Type B pancreatic cell (in vitro differentiated cells): ENCODE measurements at regions not wholly inside any gene's neighbourhood (a gene's known extent, or its start where the extent isn't known, plus 50 kb on each side); places are given as distances from the start of the nearest gene placed in this dataset.

Experiments used
- DNase-seq: peaks from one replicate; pipeline ENCODE4 v3.0.0; 2021; ENCODE audit warnings: mixed read lengths; ENCODE audit not compliant: unreplicated experiment; ENCODE audit errors: extremely low spot score
- H3K27ac Mint-ChIP-seq: 2 replicates; pipeline ENCODE4 v1.8.0; 2021; ENCODE audit warnings: mild to moderate bottlenecking, mixed read lengths
- H3K27me3 Mint-ChIP-seq: 2 replicates; pipeline ENCODE4 v1.8.0; 2021; ENCODE audit warnings: mixed read lengths
- H3K36me3 Mint-ChIP-seq: 2 replicates; pipeline ENCODE4 v1.8.0; 2021; ENCODE audit warnings: mixed read lengths
- H3K4me1 Mint-ChIP-seq: one replicate; pipeline ENCODE4 v1.8.0; 2021; ENCODE audit warnings: mixed read lengths; ENCODE audit not compliant: unreplicated experiment
- H3K4me3 Mint-ChIP-seq: 2 replicates; pipeline ENCODE4 v1.8.0; 2021; ENCODE audit warnings: mild to moderate bottlenecking, mixed read lengths
- H3K9me3 Mint-ChIP-seq: 2 replicates; pipeline ENCODE4 v1.8.0; 2021; ENCODE audit warnings: mixed read lengths
- CTCF ChIP-seq: fragments of 200-600 bp; sonication (generic); conservative IDR thresholded peaks from 2 replicates; pipeline ENCODE4 v1.5.0; 2021; ENCODE audit warnings: antibody characterized with exemption, mild to moderate bottlenecking

GRCh38 chr10:70978816-70979480 is 90.6 kb upstream of the PCBD1 start:
- TF ChIP-seq CTCF = no peak
- H3K36me3 Mint-ChIP-seq = no peaks in the 10 kb centered on the region
- H3K9me3 Mint-ChIP-seq = peaks cover 4% of the 10 kb centered on the region
- no peak for DNase-seq
- H3K27ac Mint-ChIP-seq = no peak overlapping the region
- no peak overlapping the region for H3K4me3 Mint-ChIP-seq
- peaks cover 4% of the 10 kb centered on the region for H3K4me1 Mint-ChIP-seq
- peaks cover 22% of the 10 kb centered on the region for H3K27me3 Mint-ChIP-seq

GRCh38 chr10:70980687-70981086 is 92.3 kb upstream of the PCBD1 start:
- Mint-ChIP-seq H3K4me3 (no peak overlapping the region), H3K9me3 (peaks cover 4% of the 10 kb centered on the region), H3K4me1 (peaks cover 4% of the 10 kb centered on the region), H3K27ac (no peak overlapping the region), H3K36me3 (no peaks in the 10 kb centered on the region), H3K27me3 (peaks cover 13% of the 10 kb centered on the region)
- DNase-seq = no peak
- TF ChIP-seq CTCF = no peak

- Mint-ChIP-seq H3K36me3 (no peaks in the 10 kb centered on the region), H3K27me3 (peaks cover 8% of the 10 kb centered on the region)
These were observed 92.9 kb upstream of the PCBD1 start for GRCh38 chr10:70981171-70981836.

GRCh38 chr10:70981936-70982335 is 93.6 kb upstream of the PCBD1 start:
- Mint-ChIP-seq H3K9me3 (no peaks in the 10 kb centered on the region), H3K27ac (peak overlapping the region; percentile 81), H3K4me3 (no peak overlapping the region), H3K4me1 (peaks cover 11% of the 10 kb centered on the region), H3K27me3 (peaks cover 4% of the 10 kb centered on the region), H3K36me3 (no peaks in the 10 kb centered on the region)
- TF ChIP-seq CTCF = no peak
- no peak for DNase-seq

More at GRCh38 chr10:70981171-70981836, 92.9 kb upstream of the PCBD1 start:
- no peak for DNase-seq
- H3K4me3 Mint-ChIP-seq = no peak overlapping the region
- H3K4me1 Mint-ChIP-seq = peaks cover 7% of the 10 kb centered on the region
- no peak overlapping the region for H3K27ac Mint-ChIP-seq
- TF ChIP-seq CTCF = no peak
- no peaks in the 10 kb centered on the region for H3K9me3 Mint-ChIP-seq

GRCh38 chr10:70982443-70982842 is 94.1 kb upstream of the PCBD1 start:
- Mint-ChIP-seq H3K27ac (peak overlapping the region; percentile 81), H3K4me3 (no peak overlapping the region), H3K36me3 (no peaks in the 10 kb centered on the region), H3K4me1 (peaks cover 11% of the 10 kb centered on the region), H3K9me3 (no peaks in the 10 kb centered on the region), H3K27me3 (peaks cover 4% of the 10 kb centered on the region)
- TF ChIP-seq CTCF = no peak
- no peak for DNase-seq
